Calu3 (cell line): ENCODE measurements at regions not wholly inside any gene's neighbourhood (a gene's known extent, or its start where the extent isn't known, plus 50 kb on each side); places are given as distances from the start of the nearest gene placed in this dataset.

Experiments used
- BruUV-seq: library from RNA; stranded (reverse); fragments of 400-500 nt; replicated peaks from 2 replicates; lab custom pipeline; 2021; lab: Mats Ljungman, UMichigan
- CTCF ChIA-PET: fragments of 300-600 bp; sonication (Branson Sonifier 250); formaldehyde crosslinking; loops from one replicate; lab custom pipeline; 2022; ENCODE audit warnings: antibody characterized with exemption; lab: Charles Lee
- DNase-seq: peaks from one replicate; pipeline ENCODE4 v3.0.0; 2022
- H3K27ac Mint-ChIP-seq: one replicate; pipeline ENCODE4 v1.8.0; 2022; ENCODE audit warnings: mixed read lengths; ENCODE audit not compliant: unreplicated experiment
- H3K27me3 Mint-ChIP-seq: one replicate; pipeline ENCODE4 v1.8.0; 2022; ENCODE audit warnings: mixed read lengths; ENCODE audit not compliant: unreplicated experiment
- H3K36me3 Mint-ChIP-seq: one replicate; pipeline ENCODE4 v1.8.0; 2022; ENCODE audit warnings: mild to moderate bottlenecking, moderate library complexity, mixed read lengths; ENCODE audit not compliant: insufficient read depth, unreplicated experiment
- H3K4me1 Mint-ChIP-seq: one replicate; pipeline ENCODE4 v1.8.0; 2022; ENCODE audit warnings: mild to moderate bottlenecking, low read depth, mixed read lengths; ENCODE audit not compliant: unreplicated experiment
- H3K4me3 Mint-ChIP-seq: one replicate; pipeline ENCODE4 v1.8.0; 2022; ENCODE audit warnings: mild to moderate bottlenecking, low read depth, moderate library complexity, mixed read lengths; ENCODE audit not compliant: unreplicated experiment
- H3K9me3 Mint-ChIP-seq: one replicate; pipeline ENCODE4 v1.8.0; 2022; ENCODE audit warnings: low read depth, mixed read lengths; ENCODE audit not compliant: unreplicated experiment
- intact Hi-C: fragments of 100-400 bp; cut with micrococcal nuclease; formaldehyde crosslinking; loops from one replicate; pipeline ENCODE4 v1.10.0; 2022; ENCODE audit not compliant: unreplicated experiment
- TF ChIP-seq, protein P1 (sequence below): fragments of 200-600 bp; IDR thresholded peaks from one replicate; pipeline ENCODE4 v1.8.0; 2022; ENCODE audit warnings: antibody characterized with exemption; ENCODE audit not compliant: unreplicated experiment

DNA sequence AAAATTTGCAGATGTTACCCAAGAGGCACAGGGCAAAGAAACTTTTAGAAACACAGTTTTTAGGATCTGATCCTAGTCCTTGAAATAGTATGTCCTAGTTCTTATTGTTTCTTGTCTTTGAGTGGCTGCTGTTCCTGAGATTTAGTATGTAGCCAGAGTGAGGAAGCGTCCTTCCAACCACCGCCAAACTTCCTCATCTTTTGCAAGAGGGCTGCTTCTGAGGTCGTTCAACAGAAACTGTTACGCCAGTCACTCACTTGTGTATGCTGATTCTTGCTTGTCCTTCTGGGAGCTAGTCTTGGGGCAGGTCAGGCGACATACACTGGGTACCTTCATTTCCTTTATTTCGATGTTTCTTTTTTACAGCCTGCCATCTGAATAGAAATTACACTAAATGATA lies 577.3 kb upstream of the ZNF717 start:
- intact Hi-C loops = loop anchor here (10.0 kb wide), 1 partner anchor 212 kb away; no protein-coding TSS in a partner anchor
- Mint-ChIP-seq H3K27me3 (no peaks in the 10 kb centered on the region), H3K9me3 (peaks cover 12% of the 10 kb centered on the region), H3K4me3 (no peak overlapping the region), H3K4me1 (no peaks in the 10 kb centered on the region), H3K27ac (no peak overlapping the region), H3K36me3 (no peaks in the 10 kb centered on the region)
- TF ChIP-seq, protein P1, sequence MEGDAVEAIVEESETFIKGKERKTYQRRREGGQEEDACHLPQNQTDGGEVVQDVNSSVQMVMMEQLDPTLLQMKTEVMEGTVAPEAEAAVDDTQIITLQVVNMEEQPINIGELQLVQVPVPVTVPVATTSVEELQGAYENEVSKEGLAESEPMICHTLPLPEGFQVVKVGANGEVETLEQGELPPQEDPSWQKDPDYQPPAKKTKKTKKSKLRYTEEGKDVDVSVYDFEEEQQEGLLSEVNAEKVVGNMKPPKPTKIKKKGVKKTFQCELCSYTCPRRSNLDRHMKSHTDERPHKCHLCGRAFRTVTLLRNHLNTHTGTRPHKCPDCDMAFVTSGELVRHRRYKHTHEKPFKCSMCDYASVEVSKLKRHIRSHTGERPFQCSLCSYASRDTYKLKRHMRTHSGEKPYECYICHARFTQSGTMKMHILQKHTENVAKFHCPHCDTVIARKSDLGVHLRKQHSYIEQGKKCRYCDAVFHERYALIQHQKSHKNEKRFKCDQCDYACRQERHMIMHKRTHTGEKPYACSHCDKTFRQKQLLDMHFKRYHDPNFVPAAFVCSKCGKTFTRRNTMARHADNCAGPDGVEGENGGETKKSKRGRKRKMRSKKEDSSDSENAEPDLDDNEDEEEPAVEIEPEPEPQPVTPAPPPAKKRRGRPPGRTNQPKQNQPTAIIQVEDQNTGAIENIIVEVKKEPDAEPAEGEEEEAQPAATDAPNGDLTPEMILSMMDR = no peak
- CTCF ChIA-PET = no interaction called here
- DNase-seq = no peak
- no TSS peak for BruUV-seq

GRCh38 chr3:76365275-76365674 lies 579.9 kb upstream of the ZNF717 start:
- no peak overlapping the region for H3K27ac Mint-ChIP-seq
- H3K27me3 Mint-ChIP-seq = no peaks in the 10 kb centered on the region
- BruUV-seq = no TSS peak
- TF ChIP-seq, protein P1 = no peak
- no peaks in the 10 kb centered on the region for H3K36me3 Mint-ChIP-seq
- H3K4me1 Mint-ChIP-seq = no peaks in the 10 kb centered on the region
- H3K4me3 Mint-ChIP-seq = no peak overlapping the region
- H3K9me3 Mint-ChIP-seq = peaks cover 13% of the 10 kb centered on the region
- DNase-seq = no peak
- intact Hi-C loops = loop anchor here (10.0 kb wide), 1 partner anchor 210 kb away; no protein-coding TSS in a partner anchor
- CTCF ChIA-PET = no interaction called here

GRCh38 chr3:76367281-76367680 lies 581.9 kb upstream of the ZNF717 start:
- TF ChIP-seq, protein P1 = no peak
- Mint-ChIP-seq H3K36me3 (no peaks in the 10 kb centered on the region), H3K4me1 (no peaks in the 10 kb centered on the region), H3K27ac (no peak overlapping the region), H3K9me3 (peaks cover 13% of the 10 kb centered on the region), H3K27me3 (no peaks in the 10 kb centered on the region), H3K4me3 (no peak overlapping the region)
- CTCF ChIA-PET = no interaction called here
- BruUV-seq = no TSS peak
- DNase-seq = no peak
- intact Hi-C loops = loop anchor here (10.0 kb wide), 1 partner anchor 208 kb away; no protein-coding TSS in a partner anchor

DNA sequence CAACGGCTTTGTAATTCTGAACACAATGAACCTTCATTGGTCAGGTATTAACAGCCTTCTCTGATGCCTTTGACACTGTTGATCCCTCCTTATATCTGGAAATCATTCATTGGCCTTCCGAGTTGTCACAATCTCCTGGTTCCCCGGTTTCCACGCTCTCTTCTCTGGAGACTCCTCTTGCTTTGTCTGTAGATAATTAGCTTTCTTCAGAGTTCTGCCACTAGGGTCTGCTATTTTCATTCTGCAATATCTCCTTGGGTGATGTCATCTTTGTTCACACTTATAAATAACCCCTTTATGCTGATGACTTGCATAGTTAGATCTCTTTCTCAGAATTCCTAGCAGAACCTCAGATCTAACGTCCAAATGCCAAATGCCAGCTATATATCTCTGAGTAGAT lies 583.8 kb upstream of the ZNF717 start:
- no peaks in the 10 kb centered on the region for H3K27me3 Mint-ChIP-seq
- intact Hi-C loops = loop anchor here (10.0 kb wide), 1 partner anchor 206 kb away; no protein-coding TSS in a partner anchor
- H3K27ac Mint-ChIP-seq = no peak overlapping the region
- no peak for DNase-seq
- CTCF ChIA-PET = no interaction called here
- TF ChIP-seq, protein P1 = no peak
- H3K36me3 Mint-ChIP-seq = no peaks in the 10 kb centered on the region
- no TSS peak for BruUV-seq
- peaks cover 11% of the 10 kb centered on the region for H3K9me3 Mint-ChIP-seq
- H3K4me1 Mint-ChIP-seq = no peaks in the 10 kb centered on the region
- H3K4me3 Mint-ChIP-seq = no peak overlapping the region
